Thymus (tissue), 11 donors: ENCODE measurements at regions not wholly inside any gene's neighbourhood (a gene's known extent, or its start where the extent isn't known, plus 50 kb on each side); places are given as distances from the start of the nearest gene placed in this dataset.

Experiments used
- DNase-seq, 9 donors: peaks; one replicate each; pipeline ENCODE4 v3.0.0-alpha.2; 2013; ENCODE audit warnings: low spot score in 9 of 9, low read depth in 6 of 9, missing footprints in 1 of 9
- H3K27ac ChIP-seq, 2 donors: one replicate each; pipeline ENCODE4 v1.5.1; 2013; ENCODE audit warnings: control low read depth in 1 of 2, low read depth in 1 of 2, low read length in 1 of 2, mild to moderate bottlenecking in 1 of 2, moderate library complexity in 1 of 2
- H3K27me3 ChIP-seq, 2 donors: one replicate each; pipeline ENCODE4 v1.5.1; 2013; ENCODE audit warnings: low read length in 1 of 2; ENCODE audit not compliant: control insufficient read depth in 2 of 2, insufficient read depth in 1 of 2
- H3K36me3 ChIP-seq, 2 donors: one replicate each; pipeline ENCODE4 v1.5.1; 2013; ENCODE audit warnings: low read length in 1 of 2, mild to moderate bottlenecking in 1 of 2, moderate library complexity in 1 of 2; ENCODE audit not compliant: control insufficient read depth in 2 of 2, insufficient read depth in 2 of 2
- H3K4me1 ChIP-seq, 2 donors: one replicate each; pipeline ENCODE4 v1.5.1; 2013; ENCODE audit warnings: low read length in 2 of 2; ENCODE audit not compliant: control insufficient read depth in 2 of 2, insufficient read depth in 2 of 2
- H3K4me3 ChIP-seq, 2 donors: one replicate each; pipeline ENCODE4 v1.5.1; 2013; ENCODE audit warnings: low read length in 2 of 2, control low read depth in 1 of 2, mild to moderate bottlenecking in 1 of 2
- H3K9me3 ChIP-seq, 2 donors: one replicate each; pipeline ENCODE4 v1.5.1; 2013; ENCODE audit warnings: low read length in 1 of 2, mild to moderate bottlenecking in 1 of 2; ENCODE audit not compliant: control insufficient read depth in 2 of 2, insufficient read depth in 1 of 2
- WGBS: extraction: QIAGEN DNeasy Blood & Tissue Kit; methylation state at CpG from one replicate; pipeline ENCODE4 v1.1.7; 2013; 5-methylcytosine and 5-hydroxymethylcytosine counted together
- donor health status: healthy.

DNA sequence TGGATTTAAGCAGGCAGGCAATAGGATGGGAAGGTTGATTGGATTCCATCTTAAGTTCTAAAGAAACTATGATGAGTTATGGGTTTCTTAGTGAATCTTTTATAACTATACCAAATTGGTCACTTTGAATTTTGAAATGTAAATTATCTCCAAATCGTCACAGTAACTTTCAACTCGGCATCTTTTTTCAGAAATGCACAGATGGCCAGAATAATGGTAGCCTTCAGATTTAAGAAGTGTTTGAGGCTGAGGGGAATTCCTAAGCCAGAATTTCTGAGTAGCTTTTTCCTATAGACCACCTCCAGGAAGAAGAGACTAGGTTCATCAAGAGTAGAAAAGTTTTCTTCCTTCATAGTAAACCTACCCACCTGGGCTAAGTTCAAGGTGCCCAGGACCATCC lies 663.7 kb upstream of the TENM3 start:
- no peaks in the 10 kb centered on the region for H3K27me3 ChIP-seq
- H3K4me1 ChIP-seq = no peaks in the 10 kb centered on the region
- DNase-seq = no peak
- H3K4me3 ChIP-seq = no peak overlapping the region
- 93% methylated on average over 2 of the region's 2 CpGs for WGBS
- no peaks in the 10 kb centered on the region for H3K9me3 ChIP-seq
- H3K27ac ChIP-seq = no peak overlapping the region
- H3K36me3 ChIP-seq = no peaks in the 10 kb centered on the region

DNA sequence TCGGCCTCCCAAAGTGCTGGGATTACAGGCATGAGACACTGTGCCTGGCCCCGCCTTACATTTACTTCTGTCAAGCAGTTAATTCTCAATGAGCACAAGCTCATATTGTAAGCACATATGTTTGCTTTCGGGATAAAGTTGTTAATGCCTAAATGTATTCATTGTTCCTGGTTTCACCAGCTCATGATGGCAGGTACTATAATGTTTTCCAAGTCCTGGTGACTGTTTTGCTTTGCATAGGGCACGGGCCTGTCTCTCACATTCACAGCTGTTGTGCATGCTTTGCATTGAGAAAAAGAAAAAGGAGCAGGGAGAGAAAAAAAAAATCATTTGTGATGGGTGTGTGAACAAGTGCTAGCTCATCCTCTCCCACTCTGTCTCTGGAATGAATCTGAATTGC lies 661.2 kb upstream of the TENM3 start:
- Histone ChIP-seq H3K4me3 (no peak overlapping the region), H3K4me1 (no peaks in the 10 kb centered on the region), H3K36me3 (no peaks in the 10 kb centered on the region), H3K9me3 (no peaks in the 10 kb centered on the region), H3K27ac (no peak overlapping the region), H3K27me3 (no peaks in the 10 kb centered on the region)
- 88% methylated on average over 4 of the region's 4 CpGs for WGBS
- DNase-seq = no peak

DNA sequence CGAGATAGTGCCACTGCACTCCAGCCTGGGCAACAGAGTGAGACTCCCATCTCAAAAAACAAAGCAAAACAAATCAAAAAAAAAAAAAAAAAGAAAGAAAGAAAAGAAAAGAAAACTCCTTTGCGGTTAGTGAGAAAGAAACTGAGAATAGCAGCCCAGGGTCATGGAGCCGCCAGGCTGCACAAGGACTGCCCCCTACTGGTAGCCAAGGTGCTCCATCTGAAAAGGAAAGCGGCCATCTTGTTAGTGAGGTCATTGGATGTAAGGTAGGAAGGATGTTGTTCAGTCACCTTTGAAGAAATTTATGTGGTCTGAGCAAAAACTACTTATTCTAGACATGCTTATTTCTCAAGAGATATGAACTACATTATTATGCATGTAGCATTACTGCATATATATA lies 660.6 kb upstream of the TENM3 start:
- DNase-seq = no peak
- WGBS = 94% methylated on average over 4 of the region's 4 CpGs
- H3K36me3 ChIP-seq = no peaks in the 10 kb centered on the region

DNA sequence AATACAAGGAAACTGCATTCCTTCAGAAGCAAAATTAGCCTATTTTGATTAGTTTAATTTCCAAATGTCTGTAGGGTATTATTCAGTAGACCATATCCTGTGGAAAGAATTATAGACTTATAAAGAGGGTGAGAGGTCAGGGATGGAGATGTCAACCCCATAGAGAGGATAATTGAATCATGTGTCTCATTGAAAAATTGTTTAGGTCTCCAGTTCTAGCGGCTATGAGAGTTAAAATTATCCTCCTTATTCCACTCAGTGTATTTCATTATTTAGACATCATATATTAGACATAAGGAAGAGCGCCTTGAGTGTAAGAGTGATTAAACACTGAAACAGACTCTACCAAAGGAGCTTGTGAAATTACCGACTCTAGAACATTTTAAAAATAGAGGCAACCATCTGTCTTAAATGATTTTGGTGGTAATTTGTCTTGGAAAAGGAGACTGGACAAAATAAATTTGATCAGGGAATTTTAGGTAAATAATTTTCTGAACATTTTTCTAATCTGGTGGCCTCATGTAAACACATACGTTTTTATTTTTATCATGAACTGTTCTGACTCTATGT lies 654.4 kb upstream of the TENM3 start:
- H3K4me3 ChIP-seq = no peak overlapping the region
- 95% methylated on average over 4 of the region's 4 CpGs for WGBS

More for the DNA sequence above, 660.6 kb upstream of the TENM3 start:
- H3K9me3 ChIP-seq = no peaks in the 10 kb centered on the region
- no peaks in the 10 kb centered on the region for H3K27me3 ChIP-seq
- H3K27ac ChIP-seq = no peak overlapping the region
- H3K4me1 ChIP-seq = no peaks in the 10 kb centered on the region
- no peak overlapping the region for H3K4me3 ChIP-seq

DNA sequence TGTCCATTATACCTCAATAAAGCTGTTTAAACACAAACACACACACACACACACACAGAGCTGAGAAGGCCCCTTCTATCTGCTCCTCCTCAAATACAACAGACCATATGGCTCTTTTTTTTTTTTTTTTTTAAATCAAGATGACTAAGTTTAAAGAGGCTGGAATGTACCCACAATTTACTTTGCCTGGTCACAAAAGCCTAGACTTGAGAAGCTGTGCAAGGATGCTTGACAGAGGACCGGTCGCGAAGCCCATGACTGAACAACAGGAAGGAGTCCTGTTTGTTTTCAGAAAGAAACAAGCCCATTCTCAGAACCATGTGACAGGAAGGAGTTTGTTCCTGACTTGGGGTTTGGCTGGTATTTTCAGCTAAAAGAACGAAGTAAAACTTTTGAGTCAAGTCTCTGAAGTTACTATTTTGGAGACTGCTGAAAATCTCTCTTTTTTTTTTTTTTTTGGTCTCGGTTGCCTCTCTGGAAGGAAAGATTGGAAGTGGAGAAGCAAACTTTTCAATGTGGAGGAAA lies 650.9 kb upstream of the TENM3 start:
- DNase-seq = no peak
- 32% methylated on average over 5 of the region's 5 CpGs for WGBS
- H3K36me3 ChIP-seq = no peaks in the 10 kb centered on the region
- no peaks in the 10 kb centered on the region for H3K4me1 ChIP-seq
- no peaks in the 10 kb centered on the region for H3K27me3 ChIP-seq
- H3K9me3 ChIP-seq = no peaks in the 10 kb centered on the region
- H3K27ac ChIP-seq = no peak overlapping the region
- H3K4me3 ChIP-seq = no peak overlapping the region

More for the DNA sequence above, 654.4 kb upstream of the TENM3 start:
- no peak for DNase-seq
- no peaks in the 10 kb centered on the region for H3K36me3 ChIP-seq
- H3K27ac ChIP-seq = no peak overlapping the region
- no peaks in the 10 kb centered on the region for H3K4me1 ChIP-seq
- H3K27me3 ChIP-seq = no peaks in the 10 kb centered on the region
- no peaks in the 10 kb centered on the region for H3K9me3 ChIP-seq

DNA sequence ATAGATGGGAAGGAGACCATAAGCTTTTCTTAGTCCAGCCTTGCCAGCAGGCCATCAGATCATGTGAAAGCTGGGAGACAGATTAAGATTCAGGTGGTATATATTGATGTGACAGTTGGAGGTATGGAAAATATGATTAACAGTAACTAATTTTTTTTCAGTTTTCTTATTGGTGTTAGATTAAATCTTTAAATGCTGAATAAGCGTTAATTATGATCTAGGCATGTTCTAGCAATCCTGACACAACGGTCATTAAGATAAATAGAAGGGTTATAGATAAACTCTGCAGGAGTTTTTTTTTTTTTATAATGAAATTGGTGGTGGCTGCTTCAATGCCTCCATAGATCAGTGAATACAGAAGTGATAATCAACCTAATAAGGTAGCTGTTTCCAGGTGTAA lies 649.5 kb upstream of the TENM3 start:
- WGBS = 71% methylated on average over 2 of the region's 2 CpGs
- no peak overlapping the region for H3K27ac ChIP-seq
- no peaks in the 10 kb centered on the region for H3K36me3 ChIP-seq
- no peaks in the 10 kb centered on the region for H3K9me3 ChIP-seq
- no peaks in the 10 kb centered on the region for H3K27me3 ChIP-seq
- no peak overlapping the region for H3K4me3 ChIP-seq
- DNase-seq = no peak
- H3K4me1 ChIP-seq = no peaks in the 10 kb centered on the region

DNA sequence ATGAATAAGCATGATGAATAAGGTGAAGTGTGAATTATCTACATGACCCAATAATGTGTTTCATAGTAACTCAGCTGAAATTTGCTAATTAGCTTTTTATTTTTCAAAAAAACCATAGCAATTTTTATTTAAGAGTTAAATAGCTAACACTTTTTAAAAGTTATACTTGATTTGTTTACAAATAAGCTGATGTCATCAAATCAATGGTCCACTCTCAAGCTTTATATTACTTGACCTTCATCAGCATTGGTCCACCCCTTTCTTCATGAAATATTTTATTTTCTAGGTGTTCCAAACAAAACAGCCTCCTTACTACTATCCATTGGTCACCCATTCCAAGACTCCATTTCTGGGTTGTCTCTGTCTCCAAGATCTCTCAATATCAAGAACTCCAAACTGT lies 649.0 kb upstream of the TENM3 start:
- H3K27ac ChIP-seq = no peak overlapping the region
- no peaks in the 10 kb centered on the region for H3K27me3 ChIP-seq
- DNase-seq = no peak
- no peaks in the 10 kb centered on the region for H3K36me3 ChIP-seq
- H3K4me3 ChIP-seq = no peak overlapping the region
- H3K4me1 ChIP-seq = no peaks in the 10 kb centered on the region
- no peaks in the 10 kb centered on the region for H3K9me3 ChIP-seq

DNA sequence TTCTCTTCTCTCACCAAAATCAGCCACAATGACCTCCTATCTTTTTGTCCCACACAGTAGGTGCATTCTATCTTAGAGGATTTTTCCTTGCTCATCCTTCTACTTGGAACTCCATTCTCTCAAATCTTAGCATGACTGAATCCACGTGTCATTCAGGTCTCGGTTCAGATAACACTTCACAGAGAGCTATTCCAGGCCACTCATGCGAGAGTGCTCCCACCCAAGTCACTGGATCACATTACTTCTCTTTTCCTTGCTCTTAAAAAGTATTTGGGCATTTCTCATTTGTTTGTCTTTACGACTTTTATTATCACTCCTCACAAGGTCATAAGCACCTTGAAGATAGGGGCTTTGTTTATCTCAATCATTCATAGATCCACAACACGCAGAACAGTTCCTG lies 647.5 kb upstream of the TENM3 start:
- H3K36me3 ChIP-seq = no peaks in the 10 kb centered on the region
- H3K9me3 ChIP-seq = no peaks in the 10 kb centered on the region
- DNase-seq = no peak
- H3K27me3 ChIP-seq = no peaks in the 10 kb centered on the region
- H3K4me3 ChIP-seq = no peak overlapping the region
- H3K27ac ChIP-seq = no peak overlapping the region
- H3K4me1 ChIP-seq = no peaks in the 10 kb centered on the region
- WGBS = 87% methylated on average over 5 of the region's 5 CpGs

DNA sequence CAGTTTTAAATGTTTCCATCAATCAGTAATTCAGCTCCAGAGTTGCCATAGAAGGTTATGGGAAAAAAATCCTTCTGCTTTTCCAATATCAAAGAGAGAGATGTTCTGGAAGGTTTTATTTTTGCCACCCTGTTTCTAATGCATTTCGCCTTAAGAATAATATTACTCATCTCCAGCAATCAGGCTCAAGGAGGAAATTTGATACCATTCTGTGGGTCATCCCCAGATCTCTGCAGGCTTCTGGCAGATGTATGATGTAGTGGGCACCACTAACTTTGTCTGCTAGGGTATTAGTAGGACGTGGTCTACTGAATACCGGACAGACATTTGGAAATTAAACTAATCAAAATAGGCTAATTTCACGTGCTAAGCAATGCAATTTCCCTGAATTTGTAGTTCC lies 645.4 kb upstream of the TENM3 start:
- Histone ChIP-seq H3K9me3 (no peaks in the 10 kb centered on the region), H3K4me1 (no peaks in the 10 kb centered on the region), H3K27me3 (no peaks in the 10 kb centered on the region), H3K36me3 (no peaks in the 10 kb centered on the region), H3K4me3 (no peak overlapping the region), H3K27ac (no peak overlapping the region)
- 89% methylated on average over 4 of the region's 4 CpGs for WGBS
- no peak for DNase-seq

DNA sequence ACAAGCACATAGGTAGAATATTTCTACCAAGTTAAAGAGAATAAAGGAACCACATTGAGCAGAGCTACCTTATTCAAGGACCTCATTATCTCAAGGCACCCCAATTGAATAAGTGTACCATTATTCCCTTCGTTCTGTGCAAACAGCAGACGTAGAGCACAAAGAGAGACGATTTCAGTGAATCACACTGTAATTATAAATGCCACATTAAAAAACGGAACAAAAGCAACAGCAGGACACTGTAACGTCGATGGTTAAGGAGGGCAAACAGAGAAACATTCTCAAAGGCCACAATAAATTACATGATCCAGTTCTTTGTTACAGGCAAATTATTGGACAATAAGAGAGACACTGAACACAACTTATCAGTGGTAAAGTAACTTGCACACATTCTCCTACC lies 644.1 kb upstream of the TENM3 start:
- WGBS = 87% methylated on average over 6 of the region's 6 CpGs
- Histone ChIP-seq H3K4me3 (no peak overlapping the region), H3K36me3 (no peaks in the 10 kb centered on the region), H3K4me1 (no peaks in the 10 kb centered on the region), H3K27ac (no peak overlapping the region), H3K9me3 (no peaks in the 10 kb centered on the region), H3K27me3 (no peaks in the 10 kb centered on the region)
- no peak for DNase-seq
